ENCODE measurements at regions not wholly inside any gene's neighbourhood (a gene's known extent, or its start where the extent isn't known, plus 50 kb on each side); places are given as distances from the start of the nearest gene placed in this dataset.

DNA sequence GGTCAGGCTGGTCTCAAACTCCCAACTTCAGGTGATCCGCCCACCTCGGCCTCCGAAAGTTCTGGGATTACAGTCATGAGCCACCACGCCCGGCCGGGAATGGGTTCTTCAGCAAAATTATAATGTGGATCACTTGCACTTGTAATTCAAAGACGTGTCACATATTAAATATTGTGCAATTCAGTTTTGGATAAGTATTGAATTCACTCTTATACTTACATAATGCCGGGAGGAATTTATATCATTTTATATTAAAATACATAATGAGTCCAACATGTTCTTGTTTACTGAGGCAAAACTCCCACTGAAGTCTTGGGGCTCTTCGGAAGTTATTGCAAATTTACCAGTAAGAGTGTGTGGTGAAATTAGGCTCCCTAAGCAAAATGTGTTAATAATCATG, 635.2 kb upstream of the LUZP2 start:
- TF ChIP-seq POLR2A (IDR thresholded peaks at IDR 0.05), result no peak
- TF ChIP-seq, protein P1, sequence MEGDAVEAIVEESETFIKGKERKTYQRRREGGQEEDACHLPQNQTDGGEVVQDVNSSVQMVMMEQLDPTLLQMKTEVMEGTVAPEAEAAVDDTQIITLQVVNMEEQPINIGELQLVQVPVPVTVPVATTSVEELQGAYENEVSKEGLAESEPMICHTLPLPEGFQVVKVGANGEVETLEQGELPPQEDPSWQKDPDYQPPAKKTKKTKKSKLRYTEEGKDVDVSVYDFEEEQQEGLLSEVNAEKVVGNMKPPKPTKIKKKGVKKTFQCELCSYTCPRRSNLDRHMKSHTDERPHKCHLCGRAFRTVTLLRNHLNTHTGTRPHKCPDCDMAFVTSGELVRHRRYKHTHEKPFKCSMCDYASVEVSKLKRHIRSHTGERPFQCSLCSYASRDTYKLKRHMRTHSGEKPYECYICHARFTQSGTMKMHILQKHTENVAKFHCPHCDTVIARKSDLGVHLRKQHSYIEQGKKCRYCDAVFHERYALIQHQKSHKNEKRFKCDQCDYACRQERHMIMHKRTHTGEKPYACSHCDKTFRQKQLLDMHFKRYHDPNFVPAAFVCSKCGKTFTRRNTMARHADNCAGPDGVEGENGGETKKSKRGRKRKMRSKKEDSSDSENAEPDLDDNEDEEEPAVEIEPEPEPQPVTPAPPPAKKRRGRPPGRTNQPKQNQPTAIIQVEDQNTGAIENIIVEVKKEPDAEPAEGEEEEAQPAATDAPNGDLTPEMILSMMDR (IDR thresholded peaks at IDR 0.05), result no peak
- WGBS (ENCODE audit: insufficient coverage, low coverage, low lambda C conversion rate, missing lambda C conversion rate), result 73% methylated on average over 8 of the region's 9 CpGs
- no peak overlapping the region for H3K27ac ChIP-seq
- H3K36me3 ChIP-seq, result no peaks in the 10 kb centered on the region
- H3K4me1 ChIP-seq, result no peaks in the 10 kb centered on the region
- H3K9me3 ChIP-seq, result peaks cover 0 to 5% (median 0%) of the 10 kb centered on the region in 4 donors
- DNase-seq (no peak), ATAC-seq (no peak)
- no peak overlapping the region for H3K4me3 ChIP-seq
- intact Hi-C loops (cut with DNase I), result no loop called here
- no peaks in the 10 kb centered on the region for H3K27me3 ChIP-seq

DNA sequence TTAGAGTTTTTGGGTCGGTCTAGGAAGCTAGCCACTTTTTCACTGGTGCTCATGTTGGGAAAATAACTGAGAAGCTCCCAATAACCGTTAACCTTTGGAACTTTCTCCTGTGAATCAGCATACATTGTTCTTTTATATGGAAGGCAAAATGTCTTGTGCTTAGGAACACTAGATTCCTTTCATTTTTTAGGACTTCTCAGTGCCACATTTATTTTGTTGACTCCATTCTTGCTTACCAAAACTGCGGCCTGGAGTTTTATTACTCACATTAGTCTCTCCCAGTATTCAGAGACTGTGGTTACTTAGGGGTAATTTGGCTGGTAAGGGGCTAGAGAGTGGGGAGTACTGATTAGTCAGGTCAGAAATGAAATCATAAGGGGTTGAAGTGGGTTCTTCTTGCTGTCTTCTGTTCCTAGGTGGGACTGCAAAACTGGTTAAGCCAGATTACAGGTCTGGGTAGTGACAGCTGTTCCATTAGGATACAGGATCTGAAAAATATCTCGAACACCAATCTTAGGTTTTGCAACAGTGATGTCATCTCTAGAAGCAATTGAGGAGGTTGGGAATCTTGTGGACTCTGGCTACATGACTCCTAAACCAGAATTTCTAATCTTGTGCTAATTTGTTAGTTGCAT, 631.4 kb upstream of the LUZP2 start:
- ATAC-seq (no peak), DNase-seq (no peak)
- Histone ChIP-seq H3K4me3 (no peak overlapping the region), H3K27me3 (no peaks in the 10 kb centered on the region), H3K27ac (no peak overlapping the region), H3K9me3 (no peaks in the 10 kb centered on the region), H3K36me3 (no peaks in the 10 kb centered on the region), H3K4me1 (no peaks in the 10 kb centered on the region)
- 41% methylated on average over 4 of the region's 4 CpGs for WGBS (ENCODE audit: insufficient coverage, low coverage, low lambda C conversion rate, missing lambda C conversion rate)
- no peak for TF ChIP-seq POLR2A (IDR thresholded peaks at IDR 0.05)
- TF ChIP-seq, protein P1 (IDR thresholded peaks at IDR 0.05), result no peak
- intact Hi-C loops (cut with DNase I), result no loop called here

DNA sequence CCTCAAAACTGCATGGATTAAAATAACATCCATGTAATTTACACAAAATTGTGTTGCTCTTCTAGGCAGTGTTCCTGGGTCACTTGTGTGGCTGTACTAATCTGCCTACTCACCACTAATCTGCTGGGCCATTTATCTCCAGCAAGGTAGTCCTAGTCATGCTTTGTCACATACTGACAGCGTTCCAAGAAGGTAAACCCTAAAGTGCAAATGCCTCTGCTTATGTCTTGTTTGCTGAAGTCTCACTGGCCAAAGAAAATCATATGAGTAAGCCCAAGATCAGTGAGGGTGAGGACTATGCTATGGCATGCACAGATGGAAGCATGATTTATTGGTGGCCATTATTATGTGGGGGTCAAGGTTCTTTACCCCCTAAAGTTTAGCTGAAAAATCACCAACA, 630.2 kb upstream of the LUZP2 start:
- Histone ChIP-seq H3K4me3 (no peak overlapping the region), H3K27ac (no peak overlapping the region), H3K36me3 (no peaks in the 10 kb centered on the region), H3K9me3 (no peaks in the 10 kb centered on the region), H3K4me1 (no peaks in the 10 kb centered on the region), H3K27me3 (no peaks in the 10 kb centered on the region)
- no peak for DNase-seq
- 40% methylated on average over 1 of the region's 1 CpG for WGBS (ENCODE audit: insufficient coverage, low coverage, low lambda C conversion rate, missing lambda C conversion rate)
- TF ChIP-seq, protein P1 (IDR thresholded peaks at IDR 0.05), result no peak
- no peak for TF ChIP-seq POLR2A (IDR thresholded peaks at IDR 0.05)
- intact Hi-C loops (cut with DNase I), result no loop called here
- ATAC-seq, result no peak

DNA sequence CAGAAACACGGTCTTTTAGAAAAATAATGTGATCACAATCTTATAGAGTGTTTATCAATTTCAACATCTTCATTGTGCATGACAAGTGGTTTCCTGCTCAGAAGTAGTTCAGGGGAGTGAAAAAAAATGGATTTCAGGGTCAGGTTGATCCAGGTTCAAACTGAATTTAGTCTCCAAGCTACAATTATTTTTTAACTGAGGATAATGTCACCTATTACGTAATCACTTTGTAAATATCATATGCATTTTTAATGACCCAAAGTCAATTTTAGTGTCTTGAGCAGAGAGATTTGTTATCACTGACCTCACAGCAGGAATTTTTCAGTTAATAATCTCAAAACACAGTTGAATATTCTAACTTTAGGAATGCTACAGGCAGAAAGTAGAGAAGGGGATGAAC, 627.2 kb upstream of the LUZP2 start:
- Histone ChIP-seq H3K27ac (no peak overlapping the region), H3K4me3 (no peak overlapping the region), H3K27me3 (no peaks in the 10 kb centered on the region), H3K9me3 (no peaks in the 10 kb centered on the region), H3K36me3 (no peaks in the 10 kb centered on the region), H3K4me1 (no peaks in the 10 kb centered on the region)
- TF ChIP-seq POLR2A (IDR thresholded peaks at IDR 0.05), result no peak
- TF ChIP-seq, protein P1 (IDR thresholded peaks at IDR 0.05), result no peak
- no peak for ATAC-seq
- WGBS (ENCODE audit: insufficient coverage, low coverage, low lambda C conversion rate, missing lambda C conversion rate), result 21% methylated on average over 2 of the region's 2 CpGs
- DNase-seq, result no peak
- intact Hi-C loops (cut with DNase I), result no loop called here

DNA sequence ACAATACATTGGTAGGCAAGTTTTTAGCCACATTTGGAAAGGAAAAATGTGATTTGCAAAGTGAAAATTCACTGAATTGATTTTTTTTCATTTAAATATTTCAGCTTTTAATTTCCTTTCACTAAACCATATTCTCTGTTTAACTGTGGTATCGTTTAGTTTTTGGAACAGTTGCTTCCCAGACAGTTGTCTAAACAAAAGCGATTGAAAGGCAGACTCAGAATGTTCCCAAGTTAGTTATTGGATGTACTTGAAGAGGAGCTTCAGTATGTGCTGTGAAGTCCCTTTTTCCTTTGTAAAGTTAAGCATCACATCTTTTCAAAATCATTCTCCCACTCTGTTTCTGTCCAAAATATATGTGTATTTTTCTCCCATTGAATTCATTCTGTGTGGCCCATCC, 623.4 kb upstream of the LUZP2 start:
- Histone ChIP-seq H3K4me1 (no peaks in the 10 kb centered on the region), H3K27ac (no peak overlapping the region), H3K9me3 (no peaks in the 10 kb centered on the region), H3K36me3 (no peaks in the 10 kb centered on the region), H3K27me3 (no peaks in the 10 kb centered on the region), H3K4me3 (no peak overlapping the region)
- DNase-seq (no peak), ATAC-seq (no peak)
- intact Hi-C loops (cut with DNase I), result no loop called here
- WGBS (ENCODE audit: insufficient coverage, low coverage, low lambda C conversion rate, missing lambda C conversion rate), result 44% methylated on average over 2 of the region's 2 CpGs
- TF ChIP-seq, protein P1 (IDR thresholded peaks at IDR 0.05), result no peak
- TF ChIP-seq POLR2A (IDR thresholded peaks at IDR 0.05), result no peak
